ENCODE measurements at regions not wholly inside any gene's neighbourhood (a gene's known extent, or its start where the extent isn't known, plus 50 kb on each side); places are given as distances from the start of the nearest gene placed in this dataset.

- H3K27me3 ChIP-seq (ENCODE audit: control insufficient read depth, insufficient read depth, low read length): no peaks in the 10 kb centered on the region
- DNase-seq (ENCODE audit: low read depth, low spot score): no peak
- H3K4me3 ChIP-seq (ENCODE audit: low read length): no peak overlapping the region
- no peaks in the 10 kb centered on the region for H3K4me1 ChIP-seq (ENCODE audit: control insufficient read depth, insufficient read depth, low read length)
- no peak overlapping the region for H3K27ac ChIP-seq (ENCODE audit: low read length)
- no CpG with 5 or more reads among the region's 8 CpGs for WGBS (ENCODE audit: insufficient coverage, insufficient read length)
- no peaks in the 10 kb centered on the region for H3K9me3 ChIP-seq (ENCODE audit: control insufficient read depth, insufficient read depth, low read length)
- no peaks in the 10 kb centered on the region for H3K36me3 ChIP-seq (ENCODE audit: control insufficient read depth, insufficient read depth, low read length)
These were observed 579.2 kb upstream of the FAM174A start for GRCh38 chr5:99955962-99956361.

- no peak overlapping the region for H3K27ac ChIP-seq (ENCODE audit: low read length)
- H3K9me3 ChIP-seq (ENCODE audit: control insufficient read depth, insufficient read depth, low read length): no peaks in the 10 kb centered on the region
- no peaks in the 10 kb centered on the region for H3K27me3 ChIP-seq (ENCODE audit: control insufficient read depth, insufficient read depth, low read length)
- no peak for DNase-seq (ENCODE audit: low read depth, low spot score)
- H3K4me3 ChIP-seq (ENCODE audit: low read length): no peak overlapping the region
- no CpG with 5 or more reads among the region's 10 CpGs for WGBS (ENCODE audit: insufficient coverage, insufficient read length)
- no peaks in the 10 kb centered on the region for H3K36me3 ChIP-seq (ENCODE audit: control insufficient read depth, insufficient read depth, low read length)
- no peaks in the 10 kb centered on the region for H3K4me1 ChIP-seq (ENCODE audit: control insufficient read depth, insufficient read depth, low read length)
These were observed 580.2 kb upstream of the FAM174A start for GRCh38 chr5:99955006-99955405.

GRCh38 chr5:99949969-99950524 lies 585.1 kb upstream of the FAM174A start:
- H3K9me3 ChIP-seq (ENCODE audit: control insufficient read depth, insufficient read depth, low read length): no peaks in the 10 kb centered on the region
- no peaks in the 10 kb centered on the region for H3K36me3 ChIP-seq (ENCODE audit: control insufficient read depth, insufficient read depth, low read length)
- no peaks in the 10 kb centered on the region for H3K4me1 ChIP-seq (ENCODE audit: control insufficient read depth, insufficient read depth, low read length)
- H3K27me3 ChIP-seq (ENCODE audit: control insufficient read depth, insufficient read depth, low read length): no peaks in the 10 kb centered on the region
- no peak for DNase-seq (ENCODE audit: low read depth, low spot score)
- no peak overlapping the region for H3K4me3 ChIP-seq (ENCODE audit: low read length)
- no peak overlapping the region for H3K27ac ChIP-seq (ENCODE audit: low read length)
- no CpG with 5 or more reads among the region's 12 CpGs for WGBS (ENCODE audit: insufficient coverage, insufficient read length)

- no peaks in the 10 kb centered on the region for H3K4me1 ChIP-seq (ENCODE audit: control insufficient read depth, insufficient read depth, low read length)
- no peaks in the 10 kb centered on the region for H3K9me3 ChIP-seq (ENCODE audit: control insufficient read depth, insufficient read depth, low read length)
- H3K27me3 ChIP-seq (ENCODE audit: control insufficient read depth, insufficient read depth, low read length): no peaks in the 10 kb centered on the region
- H3K36me3 ChIP-seq (ENCODE audit: control insufficient read depth, insufficient read depth, low read length): no peaks in the 10 kb centered on the region
- no peak overlapping the region for H3K4me3 ChIP-seq (ENCODE audit: low read length)
- no peak for DNase-seq (ENCODE audit: low read depth, low spot score)
- no peak overlapping the region for H3K27ac ChIP-seq (ENCODE audit: low read length)
- WGBS (ENCODE audit: insufficient coverage, insufficient read length): no CpG with 5 or more reads among the region's 5 CpGs
These were observed 585.8 kb upstream of the FAM174A start for GRCh38 chr5:99949361-99949760.

GRCh38 chr5:99948850-99949249 lies 586.3 kb upstream of the FAM174A start:
- Histone ChIP-seq H3K4me3 (ENCODE audit: low read length) (no peak overlapping the region), H3K36me3 (ENCODE audit: control insufficient read depth, insufficient read depth, low read length) (no peaks in the 10 kb centered on the region), H3K9me3 (ENCODE audit: control insufficient read depth, insufficient read depth, low read length) (no peaks in the 10 kb centered on the region), H3K4me1 (ENCODE audit: control insufficient read depth, insufficient read depth, low read length) (no peaks in the 10 kb centered on the region), H3K27ac (ENCODE audit: low read length) (no peak overlapping the region), H3K27me3 (ENCODE audit: control insufficient read depth, insufficient read depth, low read length) (no peaks in the 10 kb centered on the region)
- DNase-seq (ENCODE audit: low read depth, low spot score): no peak
- WGBS (ENCODE audit: insufficient coverage, insufficient read length): no CpG with 5 or more reads among the region's 2 CpGs

GRCh38 chr5:99945478-99946442 lies 589.4 kb upstream of the FAM174A start:
- H3K4me1 ChIP-seq (ENCODE audit: control insufficient read depth, insufficient read depth, low read length): no peaks in the 10 kb centered on the region
- H3K27me3 ChIP-seq (ENCODE audit: control insufficient read depth, insufficient read depth, low read length): no peaks in the 10 kb centered on the region
- H3K4me3 ChIP-seq (ENCODE audit: low read length): no peak overlapping the region
- no CpG with 5 or more reads among the region's 12 CpGs for WGBS (ENCODE audit: insufficient coverage, insufficient read length)
- H3K27ac ChIP-seq (ENCODE audit: low read length): no peak overlapping the region
- DNase-seq (ENCODE audit: low read depth, low spot score): no peak
- no peaks in the 10 kb centered on the region for H3K36me3 ChIP-seq (ENCODE audit: control insufficient read depth, insufficient read depth, low read length)
- H3K9me3 ChIP-seq (ENCODE audit: control insufficient read depth, insufficient read depth, low read length): no peaks in the 10 kb centered on the region

- Histone ChIP-seq H3K27me3 (ENCODE audit: control insufficient read depth, insufficient read depth, low read length) (no peaks in the 10 kb centered on the region), H3K9me3 (ENCODE audit: control insufficient read depth, insufficient read depth, low read length) (no peaks in the 10 kb centered on the region), H3K4me3 (ENCODE audit: low read length) (no peak overlapping the region), H3K27ac (ENCODE audit: low read length) (no peak overlapping the region), H3K4me1 (ENCODE audit: control insufficient read depth, insufficient read depth, low read length) (no peaks in the 10 kb centered on the region), H3K36me3 (ENCODE audit: control insufficient read depth, insufficient read depth, low read length) (no peaks in the 10 kb centered on the region)
- DNase-seq (ENCODE audit: low read depth, low spot score): no peak
These were observed 594.6 kb upstream of the FAM174A start for GRCh38 chr5:99940540-99940939.

- WGBS (ENCODE audit: insufficient coverage, insufficient read length): no CpG with 5 or more reads among the region's 1 CpG
- no peak overlapping the region for H3K4me3 ChIP-seq (ENCODE audit: low read length)
- no peaks in the 10 kb centered on the region for H3K9me3 ChIP-seq (ENCODE audit: control insufficient read depth, insufficient read depth, low read length)
- no peaks in the 10 kb centered on the region for H3K27me3 ChIP-seq (ENCODE audit: control insufficient read depth, insufficient read depth, low read length)
- H3K36me3 ChIP-seq (ENCODE audit: control insufficient read depth, insufficient read depth, low read length): no peaks in the 10 kb centered on the region
- no peak for DNase-seq (ENCODE audit: low read depth, low spot score)
- H3K4me1 ChIP-seq (ENCODE audit: control insufficient read depth, insufficient read depth, low read length): no peaks in the 10 kb centered on the region
- H3K27ac ChIP-seq (ENCODE audit: low read length): no peak overlapping the region
These were observed 598.3 kb upstream of the FAM174A start for GRCh38 chr5:99936911-99937310.

GRCh38 chr5:99929806-99930135 lies 605.4 kb upstream of the FAM174A start:
- H3K27ac ChIP-seq (ENCODE audit: low read length): no peak overlapping the region
- no peaks in the 10 kb centered on the region for H3K4me1 ChIP-seq (ENCODE audit: control insufficient read depth, insufficient read depth, low read length)
- H3K36me3 ChIP-seq (ENCODE audit: control insufficient read depth, insufficient read depth, low read length): no peaks in the 10 kb centered on the region
- no peak overlapping the region for H3K4me3 ChIP-seq (ENCODE audit: low read length)
- no peaks in the 10 kb centered on the region for H3K27me3 ChIP-seq (ENCODE audit: control insufficient read depth, insufficient read depth, low read length)
- no peaks in the 10 kb centered on the region for H3K9me3 ChIP-seq (ENCODE audit: control insufficient read depth, insufficient read depth, low read length)
- DNase-seq (ENCODE audit: low read depth, low spot score): no peak

- no peaks in the 10 kb centered on the region for H3K9me3 ChIP-seq (ENCODE audit: control insufficient read depth, insufficient read depth, low read length)
- no peaks in the 10 kb centered on the region for H3K27me3 ChIP-seq (ENCODE audit: control insufficient read depth, insufficient read depth, low read length)
- no peak overlapping the region for H3K4me3 ChIP-seq (ENCODE audit: low read length)
- no peak overlapping the region for H3K27ac ChIP-seq (ENCODE audit: low read length)
- DNase-seq (ENCODE audit: low read depth, low spot score): no peak
- no peaks in the 10 kb centered on the region for H3K36me3 ChIP-seq (ENCODE audit: control insufficient read depth, insufficient read depth, low read length)
- no CpG with 5 or more reads among the region's 2 CpGs for WGBS (ENCODE audit: insufficient coverage, insufficient read length)
- H3K4me1 ChIP-seq (ENCODE audit: control insufficient read depth, insufficient read depth, low read length): no peaks in the 10 kb centered on the region
These were observed 605.9 kb upstream of the FAM174A start for GRCh38 chr5:99929067-99929805.
